Ishikawa (cell line): ENCODE measurements at regions not wholly inside any gene's neighbourhood (a gene's known extent, or its start where the extent isn't known, plus 50 kb on each side); places are given as distances from the start of the nearest gene placed in this dataset.

Experiments used
- CEBPB ChIP-seq: IDR thresholded peaks from 2 replicates; pipeline ENCODE4 v1.6.1; 2012
- CREB1 ChIP-seq: IDR thresholded peaks from 2 replicates; pipeline ENCODE4 v1.6.1; 2012; ENCODE audit warnings: low read depth
- EGR1 ChIP-seq: IDR thresholded peaks from 2 replicates; pipeline ENCODE4 v1.6.1; 2012
- EP300 ChIP-seq: IDR thresholded peaks from 2 replicates; pipeline ENCODE4 v1.6.1; 2012; ENCODE audit warnings: borderline replicate concordance
- FOXM1 ChIP-seq: IDR thresholded peaks from 2 replicates; pipeline ENCODE4 v1.6.1; 2012; ENCODE audit warnings: low read depth, borderline replicate concordance
- MAX ChIP-seq: IDR thresholded peaks from 2 replicates; pipeline ENCODE4 v1.6.1; 2012
- NFIC ChIP-seq: IDR thresholded peaks from 2 replicates; pipeline ENCODE4 v1.6.1; 2012
- RAD21 ChIP-seq: IDR thresholded peaks from 2 replicates; pipeline ENCODE4 v1.6.1; 2012; ENCODE audit warnings: low read depth
- REST ChIP-seq: IDR thresholded peaks from 2 replicates; pipeline ENCODE4 v1.6.1; 2012; ENCODE audit warnings: low read depth, mild to moderate bottlenecking
- TAF1 ChIP-seq: IDR thresholded peaks from 2 replicates; pipeline ENCODE4 v1.6.1; 2012; ENCODE audit warnings: low read depth, mild to moderate bottlenecking
- TCF12 ChIP-seq: IDR thresholded peaks from 2 replicates; pipeline ENCODE4 v1.6.1; 2012; ENCODE audit warnings: low read depth
- TEAD4 ChIP-seq: IDR thresholded peaks from 2 replicates; pipeline ENCODE4 v1.6.1; 2012
- USF1 ChIP-seq: IDR thresholded peaks from 2 replicates; pipeline ENCODE4 v1.6.1; 2012
- YY1 ChIP-seq: IDR thresholded peaks from 2 replicates; pipeline ENCODE4 v1.6.1; 2012; ENCODE audit warnings: low read depth
- ZBTB7A ChIP-seq: IDR thresholded peaks from 2 replicates; pipeline ENCODE4 v1.6.1; 2012; ENCODE audit warnings: low read depth

GRCh38 chr20:19807946-19808330, 49.9 kb downstream of the RIN2 start:
- no peak for TF ChIP-seq RAD21
- no peak for TF ChIP-seq TAF1
- TF ChIP-seq CEBPB = no peak
- no peak for TF ChIP-seq CREB1

- TF ChIP-seq REST (no peak), CREB1 (no peak), EGR1 (no peak), FOXM1 (no peak), TEAD4 (no peak), RAD21 (no peak), TAF1 (no peak), MAX (no peak), YY1 (no peak), CEBPB (no peak), NFIC (no peak), USF1 (no peak), ZBTB7A (no peak), EP300 (no peak), TCF12 (no peak)
These were observed 50.4 kb downstream of the RIN2 start for GRCh38 chr20:19808498-19808897.

GRCh38 chr20:19809505-19809904, 51.4 kb downstream of the RIN2 start:
- TF ChIP-seq ZBTB7A (no peak), RAD21 (no peak), YY1 (no peak), TAF1 (no peak), NFIC (no peak), FOXM1 (no peak), EGR1 (no peak)

GRCh38 chr20:19811231-19811630, 53.2 kb downstream of the RIN2 start:
- TF ChIP-seq MAX (no peak), RAD21 (no peak), FOXM1 (no peak), REST (no peak), EGR1 (no peak), NFIC (no peak), TAF1 (no peak), YY1 (no peak), TEAD4 (no peak), TCF12 (no peak), ZBTB7A (no peak)

GRCh38 chr20:19812056-19812455, 54.0 kb downstream of the RIN2 start:
- no peak for TF ChIP-seq FOXM1
- no peak for TF ChIP-seq EGR1
- no peak for TF ChIP-seq TAF1

- TF ChIP-seq EGR1 (no peak), RAD21 (no peak), YY1 (no peak), CEBPB (no peak)
These were observed 54.6 kb downstream of the RIN2 start for GRCh38 chr20:19812696-19813095.

- TF ChIP-seq EP300 = no peak
These were observed 56.0 kb downstream of the RIN2 start for GRCh38 chr20:19813846-19814640.

- no peak for TF ChIP-seq YY1
- TF ChIP-seq EGR1 = no peak
- TF ChIP-seq EP300 = no peak
- no peak for TF ChIP-seq NFIC
- TF ChIP-seq CREB1 = no peak
- no peak for TF ChIP-seq ZBTB7A
- no peak for TF ChIP-seq CEBPB
- no peak for TF ChIP-seq REST
- no peak for TF ChIP-seq TCF12
- TF ChIP-seq TEAD4 = no peak
- TF ChIP-seq RAD21 = no peak
- no peak for TF ChIP-seq USF1
- no peak for TF ChIP-seq TAF1
These were observed 57.5 kb downstream of the RIN2 start for GRCh38 chr20:19815553-19815991.
